ENCODE measurements at regions not wholly inside any gene's neighbourhood (a gene's known extent, or its start where the extent isn't known, plus 50 kb on each side); places are given as distances from the start of the nearest gene placed in this dataset.
"Not testable (repeated sequence)": the region's sequence is repeated elsewhere in the genome, so short reads cannot be mapped to it uniquely, and the experiment has no call there.

DNA sequence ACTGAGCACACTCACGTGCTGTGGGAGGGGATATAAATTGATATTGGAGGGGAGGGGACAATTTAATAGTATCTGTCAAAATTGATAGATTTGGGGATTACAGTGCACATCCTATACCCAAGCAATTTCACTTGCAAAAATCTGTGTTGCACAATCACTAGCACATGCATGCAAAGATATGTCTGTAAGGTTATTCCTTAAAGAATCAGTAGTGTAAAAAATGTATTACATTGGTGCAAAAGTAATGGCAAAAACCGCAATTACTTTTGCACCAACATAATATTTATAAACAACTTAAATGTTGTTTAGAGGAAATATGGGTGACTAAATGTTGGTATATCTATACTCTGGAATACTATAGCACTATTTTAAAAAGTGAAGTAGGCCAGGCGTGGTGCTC, 108.7 kb downstream of the LHX2 start:
- no peak for TF ChIP-seq CTCF (IDR thresholded peaks at IDR 0.05)
- ATAC-seq (ENCODE audit: low FRiP score) (no peak), DNase-seq (ENCODE audit: low spot score) (no peak)

DNA sequence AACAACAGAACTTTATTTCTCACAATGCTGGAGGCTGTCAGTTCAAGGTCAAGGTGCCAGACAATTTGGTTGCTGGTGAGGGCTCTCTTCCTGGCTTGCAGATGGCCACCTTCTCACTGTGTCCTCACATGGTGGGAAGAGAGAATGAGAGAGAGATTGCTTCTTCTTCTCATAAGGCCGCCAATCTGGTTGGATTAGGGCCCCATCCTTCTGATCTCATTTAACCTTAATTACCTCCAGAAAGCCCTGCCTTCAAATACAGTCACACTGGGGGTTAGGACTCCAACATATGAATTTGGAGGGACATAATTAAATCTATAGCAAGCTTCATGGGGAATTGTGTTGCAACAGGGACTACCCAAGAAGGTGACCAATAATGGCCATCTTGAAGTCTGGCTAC, 110.2 kb downstream of the LHX2 start:
- no peak for TF ChIP-seq CTCF (IDR thresholded peaks at IDR 0.05)
- ATAC-seq (ENCODE audit: low FRiP score), result no peak
- DNase-seq (ENCODE audit: low spot score), result no peak

DNA sequence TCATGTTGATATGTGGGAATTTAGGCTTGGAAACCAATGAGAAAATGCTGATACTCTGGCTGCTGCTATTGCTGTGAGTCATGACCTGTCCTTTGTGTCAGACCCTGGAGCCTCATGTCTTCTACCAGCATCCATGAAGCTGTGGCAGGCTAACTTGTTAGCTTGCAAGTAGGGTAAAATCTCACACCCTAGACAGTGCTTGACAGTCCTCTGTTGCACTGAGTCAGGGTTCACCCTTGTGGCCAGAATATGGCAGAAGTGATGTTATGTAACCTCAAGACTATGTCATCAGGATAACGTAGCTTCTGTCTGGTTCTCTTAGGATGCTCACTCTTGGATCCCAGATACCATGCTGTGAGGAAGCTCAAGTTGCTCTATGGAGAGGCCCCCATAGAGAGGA, 110.8 kb downstream of the LHX2 start:
- DNase-seq (ENCODE audit: low spot score) (no peak), ATAC-seq (ENCODE audit: low FRiP score) (no peak)
- no peak for TF ChIP-seq CTCF (IDR thresholded peaks at IDR 0.05)

DNA sequence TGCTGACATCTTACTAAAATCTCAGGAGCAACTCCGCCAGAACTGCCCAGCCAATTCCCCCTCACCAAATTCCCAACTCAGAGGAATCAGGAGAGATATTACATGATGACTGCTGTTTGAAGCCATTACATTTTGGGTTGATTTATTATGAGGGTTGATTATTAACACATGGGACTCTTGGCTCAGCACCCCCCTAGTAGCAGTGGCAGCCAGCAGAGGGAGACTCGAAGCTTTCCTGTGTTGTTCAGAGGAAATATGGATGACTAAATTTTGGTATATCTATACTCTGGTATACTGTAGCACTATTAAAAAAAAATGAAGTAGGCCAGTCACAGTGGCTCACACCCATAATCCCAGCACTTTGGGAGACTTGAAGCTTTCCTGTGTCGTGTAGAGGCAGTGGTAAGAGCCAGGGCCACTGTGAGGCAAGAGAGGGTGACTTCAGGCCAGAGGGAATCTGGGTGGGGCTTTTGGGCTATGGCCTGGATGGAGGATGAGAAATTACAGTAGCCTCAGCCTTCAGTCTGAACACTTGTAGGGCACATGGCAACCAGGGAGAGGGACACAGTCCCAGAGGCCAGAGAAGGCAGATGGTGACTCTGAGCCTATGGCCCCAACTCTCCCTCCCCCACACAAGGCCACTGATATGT, 111.4 kb downstream of the LHX2 start:
- ATAC-seq (ENCODE audit: low FRiP score) (no peak), DNase-seq (ENCODE audit: low spot score) (no peak)
- TF ChIP-seq CTCF (IDR thresholded peaks at IDR 0.05), result no peak

DNA sequence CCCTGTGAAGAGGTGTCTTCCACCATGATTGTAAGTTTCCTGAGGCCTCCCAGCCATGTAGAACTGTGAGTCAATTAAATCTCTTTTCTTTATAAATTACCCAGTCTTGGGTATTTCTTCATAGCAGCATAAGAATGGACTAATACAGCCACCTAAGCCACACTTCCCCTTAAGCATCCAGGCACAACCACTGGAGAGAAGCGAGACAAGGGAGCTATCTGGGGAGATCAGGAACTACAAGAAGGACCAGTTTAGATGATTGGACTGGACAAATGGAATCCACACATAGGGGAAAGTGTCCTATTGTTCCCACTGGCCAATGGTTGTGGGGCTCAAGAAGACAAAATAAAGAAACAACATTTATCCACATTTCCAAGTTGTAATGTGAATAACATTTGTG, 112.1 kb downstream of the LHX2 start:
- DNase-seq (ENCODE audit: low spot score); ATAC-seq (ENCODE audit: low FRiP score): not testable (repeated sequence)

DNA sequence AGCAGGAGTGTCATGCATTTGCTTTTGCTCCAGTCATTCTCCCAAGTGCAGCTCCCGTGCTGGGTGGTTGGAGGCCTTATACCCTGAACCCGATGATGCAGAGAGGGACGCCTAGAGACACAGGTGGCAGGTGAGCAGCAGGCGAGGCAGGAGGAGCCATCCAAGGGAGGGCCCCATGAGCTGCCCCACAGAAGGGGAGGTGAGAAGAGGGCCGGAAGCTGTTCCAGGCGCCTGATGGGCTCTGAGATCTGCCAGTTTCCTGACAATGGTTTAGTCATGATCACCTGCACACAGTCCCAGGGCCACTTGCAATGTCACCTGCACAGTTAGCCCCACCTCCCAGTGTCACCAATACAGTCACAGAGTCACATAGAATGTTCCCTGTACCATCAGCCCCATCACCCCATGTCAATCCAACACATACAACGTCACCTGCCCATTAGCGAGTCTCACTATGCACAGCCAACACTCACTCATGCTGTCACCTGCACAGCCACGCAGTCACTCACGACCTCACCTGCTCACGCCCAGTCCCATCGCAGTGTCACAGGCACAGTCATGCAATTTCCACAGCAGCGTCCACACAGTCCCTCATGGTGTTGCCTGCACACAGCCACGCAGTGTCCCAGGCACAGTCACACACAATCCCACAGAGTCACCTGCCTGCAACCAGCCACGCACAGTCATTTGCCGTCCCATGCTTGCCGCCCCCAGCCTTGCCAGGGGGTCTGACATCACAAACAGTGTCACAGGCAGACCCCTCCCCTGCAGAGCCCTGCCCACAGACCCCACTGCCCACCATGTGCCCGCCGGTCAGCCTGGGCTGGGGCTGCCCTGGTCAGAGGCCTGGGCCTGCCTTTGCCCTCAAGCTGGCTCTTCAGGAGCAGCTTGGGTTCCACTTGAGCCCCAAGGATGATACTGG, 113.4 kb downstream of the LHX2 start:
- no peak for ATAC-seq (ENCODE audit: low FRiP score)

GRCh38 chr9:124125651-124125977, 114.0 kb downstream of the LHX2 start:
- no peak for DNase-seq (ENCODE audit: low spot score)
- TF ChIP-seq CTCF (IDR thresholded peaks at IDR 0.05), result no peak
- ATAC-seq (ENCODE audit: low FRiP score), result no peak

More for the DNA sequence above, 113.4 kb downstream of the LHX2 start:
- no peak for DNase-seq (ENCODE audit: low spot score)
- no peak for TF ChIP-seq CTCF (IDR thresholded peaks at IDR 0.05)
